Stimulated activated memory B cell treated with anti-CD40 and anti-IgM and Interleukin-4, amounts not matched to agents 10 μg/mL and 1 μg/mL and 100 μg/mL, for 72 hours (primary cell): ENCODE measurements at regions not wholly inside any gene's neighbourhood (a gene's known extent, or its start where the extent isn't known, plus 50 kb on each side); places are given as distances from the start of the nearest gene placed in this dataset.
"Not testable (repeated sequence)": the region's sequence is repeated elsewhere in the genome, so short reads cannot be mapped to it uniquely, and the experiment has no call there.

Experiments
- ATAC-seq: fragments of 150-1000 bp; cut with Tn5 transposase; 2 replicates; pipeline ENCODE4 v1.10.0; 2021
- H3K27ac Mint-ChIP-seq: one replicate; pipeline ENCODE4 v1.8.0; 2022; ENCODE audit warnings: mild to moderate bottlenecking, mixed read lengths
- H3K27me3 Mint-ChIP-seq: one replicate; pipeline ENCODE4 v1.8.0; 2022; ENCODE audit warnings: mixed read lengths
- H3K36me3 Mint-ChIP-seq: one replicate; pipeline ENCODE4 v1.8.0; 2022; ENCODE audit warnings: mixed read lengths
- H3K4me1 Mint-ChIP-seq: one replicate; pipeline ENCODE4 v1.8.0; 2022; ENCODE audit warnings: mixed read lengths
- H3K4me3 Mint-ChIP-seq: one replicate; pipeline ENCODE4 v1.8.0; 2022; ENCODE audit warnings: mild to moderate bottlenecking, moderate library complexity, mixed read lengths
- H3K9me3 Mint-ChIP-seq: one replicate; pipeline ENCODE4 v1.8.0; 2022; ENCODE audit warnings: mixed read lengths

GRCh38 chr5:114789773-114790402 lies 379.8 kb downstream of the TRIM36 start:
- Mint-ChIP-seq H3K27ac (no peak overlapping the region), H3K9me3 (no peaks in the 10 kb centered on the region), H3K4me3 (no peak overlapping the region), H3K36me3 (no peaks in the 10 kb centered on the region), H3K4me1 (peaks cover 7% of the 10 kb centered on the region), H3K27me3 (peaks cover 17% of the 10 kb centered on the region)
- peak; percentile 44 for ATAC-seq

GRCh38 chr5:114782869-114783268 lies 386.8 kb downstream of the TRIM36 start:
- no peak for ATAC-seq
- Mint-ChIP-seq H3K27me3 (peaks cover 8% of the 10 kb centered on the region), H3K27ac (no peak overlapping the region), H3K9me3 (no peaks in the 10 kb centered on the region), H3K4me1 (no peaks in the 10 kb centered on the region), H3K36me3 (no peaks in the 10 kb centered on the region), H3K4me3 (no peak overlapping the region)

DNA sequence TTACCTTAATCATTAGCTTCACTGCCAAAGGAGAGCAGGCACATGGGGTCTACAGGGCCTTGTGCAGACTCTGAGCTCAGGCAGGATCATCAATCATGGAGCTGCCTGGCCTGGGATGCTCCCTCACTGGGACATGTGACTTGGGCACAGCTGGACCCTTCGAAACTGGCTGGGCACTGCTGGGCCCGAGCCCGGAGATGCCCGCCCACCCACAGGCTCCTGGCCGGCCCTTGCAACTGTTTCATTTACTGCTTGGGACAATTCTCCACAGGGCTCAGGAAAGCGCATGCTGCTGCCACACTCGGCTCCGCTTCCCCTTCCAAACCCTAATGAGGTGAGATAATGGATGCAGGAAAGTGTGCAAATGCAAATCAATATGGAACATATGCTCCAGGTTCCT lies 387.5 kb downstream of the TRIM36 start:
- Mint-ChIP-seq H3K27ac (no peak overlapping the region), H3K4me3 (no peak overlapping the region), H3K4me1 (no peaks in the 10 kb centered on the region), H3K9me3 (no peaks in the 10 kb centered on the region), H3K36me3 (no peaks in the 10 kb centered on the region), H3K27me3 (peaks cover 6% of the 10 kb centered on the region)
- no peak for ATAC-seq

- no peak for ATAC-seq
- no peaks in the 10 kb centered on the region for H3K9me3 Mint-ChIP-seq
- H3K4me1 Mint-ChIP-seq, result no peaks in the 10 kb centered on the region
- no peak overlapping the region for H3K4me3 Mint-ChIP-seq
- no peaks in the 10 kb centered on the region for H3K27me3 Mint-ChIP-seq
- H3K27ac Mint-ChIP-seq, result no peak overlapping the region
- H3K36me3 Mint-ChIP-seq, result no peaks in the 10 kb centered on the region
Observed at GRCh38 chr5:114780290-114780689, 389.4 kb downstream of the TRIM36 start.

GRCh38 chr5:114744406-114744805 lies 382.5 kb downstream of the KCNN2 start:
- Mint-ChIP-seq H3K27me3 (peaks cover 10% of the 10 kb centered on the region), H3K9me3 (peaks cover 3% of the 10 kb centered on the region)

DNA sequence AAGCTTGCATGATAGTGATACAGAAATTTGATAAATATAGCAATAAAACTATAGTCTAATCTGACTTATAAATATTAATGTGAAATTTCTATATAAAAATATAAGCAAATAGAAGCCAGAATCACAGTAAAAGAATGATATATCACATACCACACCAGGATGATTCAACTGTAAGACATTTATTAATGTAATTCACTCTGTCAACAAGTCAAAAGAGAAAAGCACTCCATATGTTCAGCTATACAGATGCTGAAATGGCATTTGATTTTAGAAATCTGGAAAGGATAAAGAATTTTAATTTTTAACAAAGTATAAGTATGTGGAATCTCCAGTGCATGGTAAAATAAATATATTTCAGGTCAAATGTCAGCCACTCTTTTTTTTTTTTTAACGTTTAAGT lies 372.4 kb downstream of the KCNN2 start:
- no peak overlapping the region for H3K27ac Mint-ChIP-seq
- no peaks in the 10 kb centered on the region for H3K36me3 Mint-ChIP-seq
- ATAC-seq, result no peak
- no peaks in the 10 kb centered on the region for H3K4me1 Mint-ChIP-seq
- H3K27me3 Mint-ChIP-seq, result no peaks in the 10 kb centered on the region
- H3K4me3 Mint-ChIP-seq, result no peak overlapping the region
- peaks cover 3% of the 10 kb centered on the region for H3K9me3 Mint-ChIP-seq

More at GRCh38 chr5:114744406-114744805, 382.5 kb downstream of the KCNN2 start:
- ATAC-seq, result no peak
- Mint-ChIP-seq H3K4me1 (no peaks in the 10 kb centered on the region), H3K27ac (no peak overlapping the region), H3K4me3 (no peak overlapping the region), H3K36me3 (no peaks in the 10 kb centered on the region)

DNA sequence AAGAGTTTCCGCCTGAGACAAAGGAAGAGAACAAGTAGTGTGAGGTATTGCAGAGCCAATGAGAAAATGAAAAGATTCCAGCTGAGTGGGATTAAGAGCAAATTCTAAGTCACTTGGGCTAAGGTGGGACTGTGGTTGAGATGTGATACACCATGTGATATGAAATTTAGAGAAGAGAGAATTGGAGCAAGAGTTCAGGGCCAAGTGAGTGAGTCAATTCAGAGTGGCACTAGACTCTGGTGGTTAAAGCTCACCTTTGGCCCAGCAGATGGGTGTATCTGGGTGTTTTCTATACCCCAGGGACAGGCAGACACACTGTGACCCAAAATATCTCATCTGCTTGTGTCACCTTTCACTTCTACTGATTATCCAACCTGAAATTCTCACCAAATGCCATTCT lies 368.1 kb downstream of the KCNN2 start:
- no peaks in the 10 kb centered on the region for H3K4me1 Mint-ChIP-seq
- H3K9me3 Mint-ChIP-seq, result no peaks in the 10 kb centered on the region
- no peak overlapping the region for H3K4me3 Mint-ChIP-seq
- no peaks in the 10 kb centered on the region for H3K27me3 Mint-ChIP-seq
- no peaks in the 10 kb centered on the region for H3K36me3 Mint-ChIP-seq
- no peak overlapping the region for H3K27ac Mint-ChIP-seq
- ATAC-seq, result peak; percentile 54

DNA sequence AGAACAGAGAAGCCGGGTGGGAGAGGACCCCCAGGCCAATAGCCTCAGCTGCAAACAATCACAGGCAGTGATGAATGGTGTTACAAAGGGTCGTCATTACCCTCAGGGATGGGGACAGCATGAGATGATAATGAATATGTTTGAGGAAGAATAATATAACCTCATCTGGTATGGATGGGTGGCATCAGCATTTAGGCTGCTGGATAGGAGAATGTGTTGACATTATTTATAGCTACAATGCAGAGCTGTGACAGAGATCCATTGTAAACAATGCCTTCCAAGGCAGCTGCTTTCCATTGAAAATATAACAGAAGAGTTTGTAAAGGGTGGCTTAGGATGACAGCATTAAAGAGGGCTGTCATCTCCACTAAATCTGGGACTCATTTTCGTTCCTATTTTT lies 365.5 kb downstream of the KCNN2 start:
- Mint-ChIP-seq H3K4me1 (no peaks in the 10 kb centered on the region), H3K27me3 (peaks cover 9% of the 10 kb centered on the region), H3K36me3 (no peaks in the 10 kb centered on the region), H3K27ac (no peak overlapping the region), H3K4me3 (no peak overlapping the region), H3K9me3 (no peaks in the 10 kb centered on the region)
- no peak for ATAC-seq

DNA sequence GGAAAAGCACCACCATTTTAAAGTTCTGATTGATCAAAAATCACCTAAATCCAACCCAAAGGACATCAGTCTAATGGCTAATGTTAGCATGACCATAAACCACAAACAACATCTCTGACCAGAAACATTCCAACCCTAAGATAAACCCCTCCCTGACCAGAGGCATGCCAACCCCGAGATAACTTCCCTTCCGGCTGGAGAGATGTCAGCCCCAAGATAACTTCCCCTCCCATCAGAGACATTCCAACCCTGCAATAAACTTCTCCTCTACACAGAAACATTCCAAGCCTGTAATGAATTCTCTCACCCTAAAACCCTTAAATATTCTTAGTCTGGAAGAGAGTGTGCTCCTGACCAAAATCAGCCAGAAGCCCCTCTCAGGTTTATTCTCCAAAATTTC lies 364.3 kb downstream of the KCNN2 start:
- no peaks in the 10 kb centered on the region for H3K9me3 Mint-ChIP-seq
- H3K4me3 Mint-ChIP-seq, result no peak overlapping the region
- no peaks in the 10 kb centered on the region for H3K4me1 Mint-ChIP-seq
- no peak overlapping the region for H3K27ac Mint-ChIP-seq
- peaks cover 17% of the 10 kb centered on the region for H3K27me3 Mint-ChIP-seq
- no peaks in the 10 kb centered on the region for H3K36me3 Mint-ChIP-seq
- no peak for ATAC-seq

- Mint-ChIP-seq H3K27ac (no peak overlapping the region), H3K9me3 (peaks cover 11% of the 10 kb centered on the region), H3K4me1 (no peaks in the 10 kb centered on the region), H3K36me3 (no peaks in the 10 kb centered on the region), H3K4me3 (no peak overlapping the region), H3K27me3 (peaks cover 17% of the 10 kb centered on the region)
- ATAC-seq, result no peak
Observed at GRCh38 chr5:114719268-114719667, 357.4 kb downstream of the KCNN2 start.

DNA sequence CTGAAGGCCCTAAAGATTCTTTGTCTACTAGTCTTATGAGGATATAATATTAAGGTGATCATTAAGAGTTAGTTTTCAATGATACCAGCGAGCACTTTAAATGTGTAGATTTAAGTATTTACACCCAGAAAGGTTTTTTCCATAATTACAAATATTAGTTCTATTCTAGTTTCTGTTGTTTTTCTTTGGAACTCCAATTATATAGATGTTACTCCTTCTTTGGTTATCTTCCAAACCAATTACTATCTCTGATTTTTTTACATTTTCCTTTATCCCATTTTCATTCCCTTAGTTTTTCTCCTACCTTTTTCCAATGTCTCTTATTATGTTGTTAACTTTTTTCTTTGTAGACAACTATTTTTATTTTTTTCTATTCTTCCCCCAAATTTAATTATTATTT lies 355.1 kb downstream of the KCNN2 start:
- Mint-ChIP-seq H3K36me3 (no peaks in the 10 kb centered on the region), H3K27me3 (peaks cover 4% of the 10 kb centered on the region), H3K4me3 (no peak overlapping the region), H3K4me1 (no peaks in the 10 kb centered on the region), H3K27ac (no peak overlapping the region), H3K9me3 (peaks cover 11% of the 10 kb centered on the region)
- ATAC-seq, result no peak

GRCh38 chr5:114704225-114704893 lies 342.5 kb downstream of the KCNN2 start:
- not testable (repeated sequence) for H3K36me3 Mint-ChIP-seq, H3K4me1 Mint-ChIP-seq, H3K27ac Mint-ChIP-seq, H3K9me3 Mint-ChIP-seq, H3K27me3 Mint-ChIP-seq, ATAC-seq, H3K4me3 Mint-ChIP-seq

DNA sequence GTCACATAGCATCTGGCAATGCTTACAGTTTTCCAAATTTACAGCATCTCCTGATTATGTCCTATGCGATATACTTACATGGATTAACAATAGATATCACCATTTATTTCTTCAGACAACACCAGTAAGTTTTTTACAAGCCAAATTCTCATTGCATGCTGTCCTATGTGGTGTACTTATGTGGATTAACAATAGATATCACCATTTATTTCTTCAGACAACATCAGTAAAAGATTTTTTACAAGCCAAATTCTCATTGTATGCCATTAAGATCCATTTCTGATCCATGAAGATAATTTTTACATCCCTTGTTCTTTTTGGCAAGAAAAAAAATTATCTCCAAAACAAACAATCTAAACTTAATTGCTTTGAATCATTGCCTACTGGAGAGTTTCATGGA lies 340.9 kb downstream of the KCNN2 start:
- no peaks in the 10 kb centered on the region for H3K27me3 Mint-ChIP-seq
- no peaks in the 10 kb centered on the region for H3K9me3 Mint-ChIP-seq
- H3K4me3 Mint-ChIP-seq, result no peak overlapping the region
- no peaks in the 10 kb centered on the region for H3K36me3 Mint-ChIP-seq
- ATAC-seq, result no peak
- H3K4me1 Mint-ChIP-seq, result no peaks in the 10 kb centered on the region
- no peak overlapping the region for H3K27ac Mint-ChIP-seq

GRCh38 chr5:114702136-114702535 lies 340.3 kb downstream of the KCNN2 start:
- Mint-ChIP-seq H3K4me1 (no peaks in the 10 kb centered on the region), H3K27me3 (no peaks in the 10 kb centered on the region), H3K27ac (no peak overlapping the region), H3K36me3 (no peaks in the 10 kb centered on the region), H3K4me3 (no peak overlapping the region), H3K9me3 (no peaks in the 10 kb centered on the region)
- ATAC-seq, result no peak

DNA sequence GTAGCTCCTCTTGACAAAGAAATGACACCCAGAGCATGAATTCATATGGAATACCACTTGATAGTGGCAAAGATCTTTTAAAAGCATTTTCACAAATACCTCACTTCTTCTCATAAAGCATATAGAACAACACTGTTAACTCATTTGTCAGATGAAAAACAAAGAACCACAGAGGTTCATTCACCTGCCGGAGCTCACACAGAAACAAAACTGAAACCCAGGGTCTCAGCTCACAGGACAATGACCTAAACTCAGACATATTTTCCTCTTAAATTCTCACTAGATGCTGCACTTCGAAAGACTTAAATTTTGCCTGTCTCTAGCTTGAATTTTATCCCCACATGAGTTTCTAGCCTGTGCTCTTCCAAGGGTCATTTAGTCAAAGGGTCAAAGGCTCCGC lies 339.0 kb downstream of the KCNN2 start:
- H3K9me3 Mint-ChIP-seq, result no peaks in the 10 kb centered on the region
- ATAC-seq, result no peak
- no peaks in the 10 kb centered on the region for H3K4me1 Mint-ChIP-seq
- H3K27me3 Mint-ChIP-seq, result no peaks in the 10 kb centered on the region
- H3K4me3 Mint-ChIP-seq, result no peak overlapping the region
- no peak overlapping the region for H3K27ac Mint-ChIP-seq
- H3K36me3 Mint-ChIP-seq, result no peaks in the 10 kb centered on the region

GRCh38 chr5:114695292-114695904 lies 333.5 kb downstream of the KCNN2 start:
- H3K4me3 Mint-ChIP-seq, result no peak overlapping the region
- no peaks in the 10 kb centered on the region for H3K4me1 Mint-ChIP-seq
- no peaks in the 10 kb centered on the region for H3K27me3 Mint-ChIP-seq
- peak; percentile 48 for ATAC-seq
- no peak overlapping the region for H3K27ac Mint-ChIP-seq
- no peaks in the 10 kb centered on the region for H3K36me3 Mint-ChIP-seq
- no peaks in the 10 kb centered on the region for H3K9me3 Mint-ChIP-seq
